ENCODE measurements at regions not wholly inside any gene's neighbourhood (a gene's known extent, or its start where the extent isn't known, plus 50 kb on each side); places are given as distances from the start of the nearest gene placed in this dataset.

- TF ChIP-seq CTCF (IDR thresholded peaks at IDR 0.05; ENCODE audit: low read length) (no peak), EZH2 (IDR thresholded peaks at IDR 0.05; ENCODE audit: borderline replicate concordance, low read length) (no peak)
Measured at GRCh38 chr5:5752844-5753243, 330.4 kb downstream of the ICE1 start.
